NCI-H2196 (cell line): ENCODE measurements at regions not wholly inside any gene's neighbourhood (a gene's known extent, or its start where the extent isn't known, plus 50 kb on each side); places are given as distances from the start of the nearest gene placed in this dataset.
A peak's percentile ranks its signal among the peaks of the same experiment; 100 is the strongest.
"Not testable (repeated sequence)": the region's sequence is repeated elsewhere in the genome, so short reads cannot be mapped to it uniquely, and the experiment has no call there.

Source experiments
- DNase-seq: peaks from one replicate; lab custom pipeline; 2025; ENCODE audit not compliant: unreplicated experiment; lab: John Stamatoyannopoulos, UW

DNA sequence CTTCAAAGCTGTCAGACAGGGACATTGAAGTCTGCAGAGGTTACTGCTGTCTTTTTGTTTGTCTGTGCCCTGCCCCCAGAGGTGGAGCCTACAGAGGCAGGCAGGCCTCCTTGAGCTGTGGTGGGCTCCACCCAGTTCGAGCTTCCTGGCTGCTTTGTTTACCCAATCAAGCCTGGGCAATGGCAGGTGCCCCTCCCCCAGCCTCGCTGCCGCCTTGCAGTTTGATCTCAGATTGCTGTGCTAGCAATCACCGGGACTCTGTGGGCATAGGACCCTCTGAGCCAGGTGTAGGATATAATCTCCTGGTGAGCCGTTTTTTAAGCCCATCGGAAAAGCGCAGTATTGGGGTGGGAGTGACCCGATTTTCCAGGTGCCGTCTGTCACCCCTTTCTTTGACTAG is 586.8 kb downstream of the ARL4A start:
- DNase-seq: not testable (repeated sequence)

DNA sequence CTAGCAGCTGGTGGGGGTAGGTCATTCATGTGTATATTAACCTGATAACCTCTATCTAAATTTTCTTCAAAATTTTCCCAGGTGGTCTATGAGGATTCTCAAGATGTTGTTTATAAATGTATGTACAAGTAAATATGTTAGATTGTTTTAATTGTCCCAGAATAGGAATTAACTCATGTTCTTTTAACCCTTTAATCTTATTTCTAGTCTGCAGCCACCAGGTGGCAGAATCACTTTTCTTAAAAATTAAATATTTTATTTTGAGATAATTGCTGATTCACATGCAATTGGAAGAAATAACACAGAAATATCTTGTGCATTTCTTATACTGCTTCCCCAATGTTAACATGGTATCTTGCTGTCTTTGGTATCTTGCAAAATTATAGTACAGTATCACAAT is 589.5 kb downstream of the ARL4A start:
- no peak for DNase-seq

DNA sequence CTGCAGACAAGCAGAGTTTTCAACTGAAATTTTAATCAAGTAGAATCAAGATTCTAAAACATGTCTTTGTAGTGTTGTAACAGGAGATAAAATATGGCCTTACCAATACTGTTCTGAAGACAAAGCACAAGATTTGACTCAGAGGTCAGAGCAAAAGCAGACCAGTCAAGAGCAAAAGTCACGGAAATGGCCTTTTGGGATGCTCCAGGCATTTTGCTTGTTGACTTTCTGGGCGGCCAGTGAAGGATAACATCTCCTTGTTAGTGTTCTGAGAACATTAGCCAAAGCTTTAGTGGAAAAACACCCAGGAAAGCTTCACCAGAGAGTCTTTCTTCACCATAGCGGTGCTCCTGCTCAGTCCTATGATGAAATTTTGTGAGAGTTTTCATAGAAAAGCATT is 590.6 kb downstream of the ARL4A start:
- DNase-seq: no peak

DNA sequence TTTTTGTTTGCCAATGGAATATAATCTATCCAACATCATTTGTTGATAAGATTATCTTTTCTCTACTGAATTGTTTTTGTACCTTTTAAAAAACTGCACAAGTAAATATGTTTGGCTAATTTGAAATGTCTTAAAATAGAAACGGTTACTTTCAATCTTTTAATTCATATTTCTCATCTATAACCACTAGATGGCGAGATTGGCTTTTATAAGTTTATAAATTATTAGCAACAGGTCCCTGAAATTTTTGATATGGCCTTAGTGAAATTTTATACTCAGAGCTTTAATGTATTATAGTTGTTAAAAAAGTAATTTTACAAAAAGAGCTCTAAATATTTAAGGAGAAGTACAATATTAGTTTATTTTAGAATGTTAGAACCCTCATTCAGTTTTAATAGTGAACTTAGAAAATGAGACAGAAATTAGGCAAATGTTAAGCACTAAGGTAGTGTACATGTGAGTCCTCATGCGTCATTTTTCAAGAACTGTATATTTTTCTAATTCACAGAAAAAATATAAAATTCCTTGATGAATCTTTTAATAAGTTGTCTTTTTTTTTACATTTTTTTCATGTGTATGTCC is 592.5 kb downstream of the ARL4A start:
- DNase-seq: peak; percentile 59

DNA sequence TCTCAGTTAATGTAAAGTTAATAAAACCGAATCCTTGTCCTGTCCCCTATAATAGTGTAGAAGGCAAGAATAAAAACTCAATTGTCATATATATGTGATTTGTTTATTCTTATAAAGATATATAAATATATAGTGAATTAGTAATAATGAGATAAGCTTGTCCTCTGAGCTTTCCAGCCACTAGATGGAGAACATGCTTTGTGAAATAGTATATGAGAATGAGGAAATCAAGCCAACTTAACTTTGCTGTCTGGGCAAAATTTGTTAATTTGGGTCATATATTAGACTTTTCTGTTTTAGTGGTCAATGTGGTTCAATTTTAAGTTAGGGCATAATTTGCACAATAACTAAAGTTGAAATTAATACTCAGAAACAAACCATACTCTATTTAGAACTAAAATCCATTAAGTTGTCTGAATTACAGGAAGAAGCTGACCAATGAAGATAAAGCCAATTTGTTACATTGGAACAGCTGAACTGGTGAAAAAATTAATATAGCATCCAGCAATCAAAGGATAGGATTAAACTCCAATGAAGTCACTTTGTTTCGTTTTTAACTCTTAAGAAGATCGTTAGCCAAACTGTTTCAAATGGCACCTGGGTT is 595.0 kb downstream of the ARL4A start:
- DNase-seq: peak; percentile 26

DNA sequence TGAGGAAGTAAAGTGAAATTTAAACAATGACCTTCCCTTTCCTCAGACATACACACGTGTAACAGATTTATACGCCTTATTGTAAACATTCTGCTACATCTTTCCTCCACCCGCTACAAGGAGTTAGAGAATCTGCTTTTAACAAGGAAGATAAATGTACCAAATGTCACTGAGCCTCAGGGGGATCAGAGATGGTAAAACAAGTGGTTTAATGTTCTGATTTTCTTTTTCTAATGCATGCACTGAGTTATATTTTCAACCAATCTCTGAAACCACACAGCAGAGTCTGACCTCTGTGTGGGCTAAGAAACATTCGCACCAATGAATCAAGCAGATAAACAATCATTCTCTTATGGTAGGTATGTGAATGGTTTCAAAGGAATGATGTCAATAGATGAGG is 599.5 kb downstream of the ARL4A start:
- no peak for DNase-seq

DNA sequence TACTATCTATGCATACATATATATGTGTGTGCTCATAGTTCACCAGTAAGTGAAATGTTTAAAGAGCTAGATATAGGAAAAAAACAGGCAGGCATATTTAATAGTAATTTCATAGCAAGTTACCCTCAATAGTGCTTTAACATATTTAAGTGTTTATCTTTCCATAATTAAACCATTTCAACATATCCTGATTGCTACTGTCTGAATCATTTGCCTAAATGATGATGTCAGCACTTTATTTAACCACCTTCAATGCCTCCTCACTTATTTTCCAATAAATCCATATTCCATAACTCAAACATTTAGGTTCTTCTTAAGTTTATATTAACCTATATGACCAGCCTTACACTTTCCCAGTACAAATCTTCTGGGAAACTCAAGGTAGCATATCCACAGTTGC is 601.1 kb downstream of the ARL4A start:
- no peak for DNase-seq

DNA sequence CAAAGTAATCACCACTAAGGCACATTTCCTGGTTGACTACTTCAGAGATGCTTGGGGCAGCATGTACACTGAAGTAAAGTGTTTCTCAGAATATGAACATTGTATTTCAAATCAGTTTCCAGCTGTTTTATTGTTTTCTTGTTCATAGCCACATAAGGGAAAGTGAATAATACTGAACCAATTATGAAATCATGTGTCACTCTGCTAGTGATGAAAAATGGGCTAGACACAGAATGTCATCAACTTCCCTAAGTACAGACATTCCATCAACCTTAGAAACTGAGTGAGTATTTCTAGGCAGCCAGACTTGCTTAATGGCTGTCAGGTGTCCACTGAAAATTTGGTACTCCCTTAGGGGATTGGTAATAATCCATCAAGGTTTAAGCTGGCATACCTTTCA is 603.5 kb downstream of the ARL4A start:
- no peak for DNase-seq

DNA sequence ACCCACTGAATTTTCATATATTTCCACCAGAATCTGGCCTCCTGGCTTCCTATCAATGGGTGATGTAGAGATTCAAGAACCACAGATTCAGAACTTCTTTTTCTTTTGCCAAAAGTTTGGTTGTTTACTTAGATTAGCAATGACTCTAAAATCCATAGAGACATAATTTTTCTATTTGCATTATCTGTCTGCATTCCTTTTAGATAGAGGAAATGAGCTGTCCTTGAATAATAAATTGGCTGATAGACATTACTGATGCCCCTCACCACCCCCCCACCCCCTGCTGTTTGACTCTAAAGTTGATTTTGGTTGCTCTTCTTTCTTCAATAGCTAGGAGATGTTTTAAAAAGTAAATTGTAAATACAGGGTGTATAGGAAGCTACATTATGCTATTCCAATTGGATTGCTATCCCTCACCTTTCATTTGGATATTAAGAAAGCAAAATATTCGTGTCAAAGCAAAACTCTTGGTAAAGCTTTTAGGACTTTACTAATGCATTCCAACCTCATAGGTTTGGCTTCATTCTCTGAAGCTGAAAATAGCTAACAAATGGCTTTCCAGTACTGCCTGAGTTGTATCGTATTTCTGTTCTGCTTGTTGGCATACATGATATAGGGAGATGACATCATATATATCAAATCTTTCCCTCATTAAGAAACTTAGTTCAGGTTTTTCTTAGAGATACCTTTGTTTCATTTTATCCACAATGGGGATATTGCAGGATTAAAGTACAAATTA is 606.0 kb downstream of the ARL4A start:
- no peak for DNase-seq

DNA sequence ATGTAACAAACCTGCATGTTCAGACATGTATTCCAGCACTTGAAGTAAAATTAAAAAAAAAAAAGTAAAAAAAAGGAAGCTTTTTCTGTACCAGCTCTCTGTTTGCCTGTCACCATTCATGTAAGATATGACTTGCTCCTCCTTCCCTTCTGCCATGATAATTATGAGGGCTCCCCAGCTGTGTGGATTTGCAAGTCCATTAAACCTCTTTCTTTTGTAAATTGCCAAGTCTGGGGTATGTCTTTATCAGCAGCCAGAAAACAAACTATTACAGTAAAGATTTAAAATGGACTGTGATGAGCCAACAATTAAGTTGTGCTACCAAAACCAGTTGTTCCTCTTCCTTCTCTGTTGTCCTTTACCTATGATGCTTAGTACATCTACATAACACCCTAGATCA is 619.6 kb downstream of the ARL4A start:
- DNase-seq: no peak

DNA sequence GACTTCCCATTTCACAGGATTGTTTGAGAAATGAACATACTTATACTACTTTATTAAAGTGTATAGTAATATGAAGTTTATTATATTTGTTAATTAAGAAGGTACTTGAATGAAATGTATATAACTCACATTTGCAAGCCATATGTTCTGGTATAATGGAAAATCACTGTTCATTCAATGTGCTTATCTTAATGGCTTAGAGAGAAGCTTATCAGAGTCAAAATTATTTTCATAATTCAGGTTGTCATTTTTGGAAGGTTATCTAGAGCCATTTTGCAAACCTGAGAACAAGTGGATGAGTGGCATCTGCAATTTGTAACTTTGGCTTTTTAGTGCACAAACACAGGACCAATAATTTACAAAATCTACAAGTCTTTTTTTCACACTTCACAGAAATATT is 621.0 kb downstream of the ARL4A start:
- no peak for DNase-seq

DNA sequence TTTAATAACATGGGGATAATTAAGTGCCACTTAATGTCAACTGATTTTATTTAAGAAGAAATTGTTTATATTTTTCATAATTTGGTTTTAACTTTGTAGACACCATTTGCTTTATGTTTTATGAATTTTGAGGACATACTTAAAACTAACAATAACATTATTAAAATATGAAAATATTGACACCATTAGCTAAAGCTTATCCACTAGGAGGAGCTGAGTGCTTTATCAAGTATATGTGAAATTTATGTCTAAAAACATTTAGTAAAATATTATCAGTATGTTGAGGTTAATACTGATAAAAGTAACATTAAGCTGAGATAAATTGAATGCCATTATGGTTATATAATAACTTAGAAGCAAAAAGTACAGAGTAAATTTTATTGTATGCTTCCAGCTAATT is 622.1 kb downstream of the ARL4A start:
- DNase-seq: no peak

DNA sequence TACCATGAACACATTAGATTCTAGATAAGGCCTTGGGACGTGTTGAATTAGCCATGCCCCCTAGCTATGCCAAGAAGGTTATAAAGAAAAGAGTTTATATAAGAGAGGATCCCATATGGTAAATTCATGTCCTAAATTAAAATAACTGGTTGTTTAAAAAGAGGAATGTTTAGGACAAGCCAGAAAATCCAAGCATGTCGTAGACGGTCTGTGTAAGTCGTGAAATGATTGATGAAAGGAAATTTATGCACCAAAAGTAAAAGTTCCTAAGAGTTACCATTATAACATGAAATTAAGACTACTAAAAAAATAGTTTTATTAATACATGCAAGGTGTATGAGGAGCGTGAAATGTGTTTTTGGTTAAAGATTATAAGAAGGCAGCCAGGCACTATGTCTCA is 624.9 kb downstream of the ARL4A start:
- no peak for DNase-seq

DNA sequence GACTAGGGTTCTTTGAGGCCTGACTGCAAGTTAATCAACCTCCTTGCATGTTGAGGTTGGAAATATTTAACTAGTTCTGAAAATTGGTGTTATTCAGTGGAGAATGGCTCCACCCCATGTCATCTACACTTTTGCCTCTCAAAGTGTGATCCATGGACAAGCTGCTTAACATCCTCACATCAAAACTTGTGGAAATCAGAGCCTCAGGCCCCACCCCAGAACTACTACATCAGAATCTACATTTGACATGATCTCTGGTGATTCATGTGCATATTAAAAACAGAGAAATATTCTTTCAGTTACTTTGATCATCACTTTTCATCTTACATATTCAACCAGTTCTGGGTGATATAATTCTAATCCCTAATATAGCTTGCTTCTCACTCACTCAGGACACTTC is 632.9 kb downstream of the ARL4A start:
- no peak for DNase-seq

DNA sequence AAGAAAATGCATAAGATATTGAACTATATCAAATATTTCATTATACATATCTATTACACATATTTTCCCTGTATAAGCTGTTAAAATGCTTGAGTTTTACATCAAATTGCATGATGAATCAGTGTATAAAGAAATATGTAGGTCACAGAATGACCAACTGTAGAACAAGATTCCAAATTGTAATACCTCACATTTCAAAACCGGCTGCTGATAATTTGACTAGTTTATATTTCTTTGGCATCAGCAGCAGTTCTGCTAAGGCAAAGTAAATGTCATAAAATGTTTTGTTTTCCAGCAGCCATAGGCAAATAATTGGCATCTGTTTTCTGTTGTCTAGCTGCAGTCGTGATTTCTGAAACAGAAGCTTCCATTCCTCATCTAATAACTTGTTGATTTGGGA is 633.9 kb downstream of the ARL4A start:
- no peak for DNase-seq

DNA sequence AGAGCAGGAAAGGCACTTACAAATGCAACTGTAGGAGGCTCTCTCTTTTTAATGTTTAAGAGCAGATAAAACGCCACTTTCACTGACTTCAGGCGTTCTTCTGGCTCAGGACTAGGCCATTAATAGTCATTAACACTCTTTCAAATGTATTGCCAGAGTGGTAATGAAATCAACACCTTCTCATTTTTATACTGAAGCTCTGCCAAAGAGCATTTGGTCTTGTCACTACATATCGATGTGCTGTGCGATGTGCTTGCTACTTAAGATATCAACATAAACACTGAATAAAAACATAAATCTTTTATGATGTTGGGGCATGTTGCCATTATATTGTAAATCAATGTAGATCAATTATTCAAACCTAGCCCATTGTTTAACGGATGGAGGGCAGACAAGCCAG is 634.7 kb downstream of the ARL4A start:
- DNase-seq: no peak

DNA sequence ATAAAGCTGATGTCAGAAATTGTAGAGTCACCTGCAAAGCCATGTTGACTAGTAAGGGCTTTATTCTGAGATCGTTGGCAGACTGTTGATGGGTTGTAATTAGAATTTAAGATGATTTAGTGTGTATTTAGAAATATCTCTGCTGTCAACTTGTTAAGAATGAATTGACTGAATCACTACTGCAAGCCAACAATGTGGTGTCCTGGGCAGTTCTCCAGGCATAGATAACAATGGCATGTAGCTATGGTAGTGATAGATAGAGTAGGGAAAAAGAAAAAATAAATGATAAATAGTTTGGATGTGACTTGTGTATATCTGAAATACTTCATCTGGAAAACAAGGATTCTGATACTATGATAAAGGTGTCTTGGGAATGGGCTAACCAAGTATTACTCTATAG is 640.2 kb downstream of the ARL4A start:
- no peak for DNase-seq

DNA sequence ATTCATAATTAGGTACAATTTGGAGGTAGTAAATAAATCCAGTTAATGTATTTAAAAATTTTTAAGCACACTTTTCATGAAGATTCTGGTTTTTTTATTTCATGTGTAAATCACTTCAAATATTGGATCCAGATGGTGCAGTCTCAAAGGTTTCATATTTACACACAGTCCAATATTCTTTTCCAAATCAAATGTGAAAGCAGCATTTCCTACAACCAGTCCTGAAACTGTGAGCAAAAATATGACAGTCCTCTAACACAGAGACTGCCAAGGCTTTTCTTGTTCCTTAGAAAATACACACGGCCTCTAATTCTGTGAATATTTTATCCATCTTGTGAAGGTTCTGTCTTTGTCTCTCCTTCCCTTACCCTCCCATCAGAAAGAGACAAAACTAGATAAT is 645.9 kb downstream of the ARL4A start:
- DNase-seq: no peak

DNA sequence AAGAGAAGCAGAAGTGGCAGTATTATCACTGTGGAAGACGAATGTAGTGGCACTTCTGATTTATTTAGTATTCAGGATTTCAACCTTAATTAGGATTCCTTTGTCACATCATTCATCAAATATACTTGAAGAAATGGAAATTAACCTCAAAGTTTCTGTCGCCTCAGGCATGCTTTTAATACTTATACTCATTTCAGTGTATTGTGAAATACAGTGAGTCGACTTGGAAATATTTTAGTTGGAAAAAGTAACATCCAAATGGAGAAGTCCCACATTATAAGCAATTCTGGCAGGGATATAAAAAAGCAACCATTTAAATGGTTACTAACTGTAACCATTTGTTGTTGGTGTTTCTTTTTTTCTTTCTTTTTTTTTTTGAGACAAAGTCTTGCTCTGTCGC is 648.8 kb downstream of the ARL4A start:
- no peak for DNase-seq

DNA sequence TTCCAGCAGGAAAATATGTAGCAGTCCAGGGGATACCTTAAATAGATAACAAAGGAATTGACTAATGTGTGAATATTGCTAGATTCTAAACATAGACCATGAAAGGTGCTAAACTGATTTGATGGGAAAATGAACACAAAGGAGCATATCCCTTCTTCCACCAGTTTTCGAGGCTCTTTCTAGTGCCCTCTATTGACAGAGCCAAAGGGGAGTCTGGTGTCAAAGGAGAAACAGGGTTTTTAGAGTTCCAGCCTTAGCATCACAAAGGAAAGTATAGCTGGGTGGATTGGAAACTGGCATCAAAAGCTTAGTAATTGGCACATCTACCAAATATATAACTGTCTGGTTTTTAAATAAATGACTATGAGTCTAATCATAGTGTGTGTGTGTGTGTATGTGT is 636.8 kb downstream of the ETV1 start:
- DNase-seq: no peak

DNA sequence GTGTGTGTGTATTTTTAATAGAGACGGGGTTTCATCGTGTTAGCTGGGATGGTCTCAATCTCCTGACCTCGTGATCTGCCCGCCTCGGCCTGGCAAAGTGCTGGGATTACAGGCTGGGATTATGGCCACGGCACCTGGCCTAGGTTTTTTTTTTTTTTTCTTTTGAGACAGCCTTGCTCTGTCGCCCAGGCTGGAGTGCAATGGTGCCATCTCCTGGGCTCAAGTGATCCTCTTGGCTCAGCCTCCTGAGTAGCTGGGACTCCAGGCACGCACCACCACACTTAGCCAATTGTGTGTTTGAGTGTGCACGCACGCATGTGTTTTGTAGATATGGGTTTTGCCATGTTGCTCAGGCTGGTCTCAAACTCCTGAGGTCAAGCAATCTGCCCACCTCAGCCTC is 629.8 kb downstream of the ETV1 start:
- no peak for DNase-seq

DNA sequence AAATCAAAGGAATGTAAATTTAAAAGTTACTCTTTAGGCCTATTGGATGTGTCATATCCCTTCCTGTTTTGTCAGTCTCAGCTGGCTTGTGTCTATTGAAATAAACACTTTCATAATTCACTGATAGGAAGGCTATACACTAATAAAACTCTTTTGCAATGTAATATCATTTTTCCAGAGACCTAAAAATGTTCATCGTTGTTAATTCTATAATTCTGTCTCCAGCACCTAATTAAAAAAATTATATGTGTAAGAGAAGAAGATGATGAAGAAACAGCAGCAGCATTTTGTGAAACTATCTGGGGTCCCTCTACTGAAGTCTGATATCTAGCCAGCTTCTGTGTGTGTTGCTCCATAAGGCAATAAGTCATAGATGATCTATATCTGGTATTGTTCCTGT is 602.7 kb downstream of the ETV1 start:
- DNase-seq: no peak

DNA sequence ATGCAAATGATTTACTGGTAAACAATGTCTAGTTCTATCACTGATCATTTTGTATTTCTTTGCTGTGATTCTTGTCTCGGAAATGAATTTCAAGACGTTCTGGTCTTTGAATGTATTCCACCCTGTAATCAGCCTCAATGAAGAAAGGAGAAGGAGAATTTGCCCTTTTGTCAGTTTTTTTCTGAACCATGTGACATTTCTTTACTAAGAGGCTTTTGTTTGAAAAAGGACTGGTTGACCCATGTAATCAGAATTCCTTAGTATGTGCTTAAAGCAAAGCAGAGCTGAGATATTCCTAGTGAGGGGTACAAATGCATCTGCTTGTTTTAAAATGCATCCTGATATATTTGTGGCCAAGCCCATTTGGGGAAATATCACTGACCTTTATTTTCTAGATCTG is 581.6 kb downstream of the ETV1 start:
- DNase-seq: no peak
